CD4-positive, alpha-beta T cell treated with Interleukin-17A for 4 hours (primary cell): ENCODE measurements at regions not wholly inside any gene's neighbourhood (a gene's known extent, or its start where the extent isn't known, plus 50 kb on each side); places are given as distances from the start of the nearest gene placed in this dataset.
"Not testable (repeated sequence)": the region's sequence is repeated elsewhere in the genome, so short reads cannot be mapped to it uniquely, and the experiment has no call there.

Experiments
- DNase-seq: peaks from one replicate; pipeline ENCODE4 v3.0.0-alpha.2; 2020; ENCODE audit warnings: mixed read lengths

- DNase-seq, result no peak
Measured at GRCh38 chr2:145752091-145752806, 1232.3 kb upstream of the ZEB2 start.

GRCh38 chr2:145751629-145752028, 1231.7 kb upstream of the ZEB2 start:
- DNase-seq, result no peak

- DNase-seq, result no peak
Measured at GRCh38 chr2:145751155-145751554, 1231.2 kb upstream of the ZEB2 start.

GRCh38 chr2:145750612-145751011, 1230.7 kb upstream of the ZEB2 start:
- no peak for DNase-seq

GRCh38 chr2:145750144-145750543, 1230.2 kb upstream of the ZEB2 start:
- no peak for DNase-seq

- no peak for DNase-seq
Measured at GRCh38 chr2:145749556-145749955, 1229.6 kb upstream of the ZEB2 start.

GRCh38 chr2:145748927-145749326, 1229.0 kb upstream of the ZEB2 start:
- DNase-seq, result no peak

GRCh38 chr2:145747715-145748114, 1227.8 kb upstream of the ZEB2 start:
- DNase-seq, result no peak

- DNase-seq, result not testable (repeated sequence)
Measured at GRCh38 chr2:145745387-145745721, 1225.4 kb upstream of the ZEB2 start.

GRCh38 chr2:145744541-145745386, 1224.8 kb upstream of the ZEB2 start:
- no peak for DNase-seq

GRCh38 chr2:145743011-145743410, 1223.1 kb upstream of the ZEB2 start:
- no peak for DNase-seq

- no peak for DNase-seq
Measured at GRCh38 chr2:145741636-145742035, 1221.7 kb upstream of the ZEB2 start.

- no peak for DNase-seq
Measured at GRCh38 chr2:145741181-145741580, 1221.3 kb upstream of the ZEB2 start.

GRCh38 chr2:145740302-145740701, 1220.4 kb upstream of the ZEB2 start:
- DNase-seq, result no peak

- DNase-seq, result no peak
Measured at GRCh38 chr2:145739681-145740080, 1219.8 kb upstream of the ZEB2 start.

- DNase-seq, result no peak
Measured at GRCh38 chr2:145736871-145737270, 1217.0 kb upstream of the ZEB2 start.

- no peak for DNase-seq
Measured at GRCh38 chr2:145731467-145731866, 1211.5 kb upstream of the ZEB2 start.

- no peak for DNase-seq
Measured at GRCh38 chr2:145729993-145730770, 1210.3 kb upstream of the ZEB2 start.

GRCh38 chr2:145729481-145729880, 1209.6 kb upstream of the ZEB2 start:
- no peak for DNase-seq

- no peak for DNase-seq
Measured at GRCh38 chr2:145728511-145728910, 1208.6 kb upstream of the ZEB2 start.

- DNase-seq, result no peak
Measured at GRCh38 chr2:145725876-145726275, 1206.0 kb upstream of the ZEB2 start.

GRCh38 chr2:145724311-145724898, 1204.5 kb upstream of the ZEB2 start:
- DNase-seq, result no peak

GRCh38 chr2:145723872-145724271, 1204.0 kb upstream of the ZEB2 start:
- DNase-seq, result no peak
